HG03565 (cell line): ENCODE measurements at regions not wholly inside any gene's neighbourhood (a gene's known extent, or its start where the extent isn't known, plus 50 kb on each side); places are given as distances from the start of the nearest gene placed in this dataset.
"Not testable (repeated sequence)": the region's sequence is repeated elsewhere in the genome, so short reads cannot be mapped to it uniquely, and the experiment has no call there.

Experiments used
- ATAC-seq: cut with Tn5 transposase; IDR thresholded peaks from one replicate; pipeline ENCODE4 v1.9.1; 2021; ENCODE audit warnings: mild to moderate bottlenecking, moderate library complexity; ENCODE audit not compliant: unreplicated experiment

- ATAC-seq, result no peak
Measured at GRCh38 chr6:160804639-160805038, 102.6 kb downstream of the PLG start.

GRCh38 chr6:160808263-160808662 is 106.2 kb downstream of the PLG start:
- ATAC-seq, result no peak

GRCh38 chr6:160810238-160810637 is 108.2 kb downstream of the PLG start:
- no peak for ATAC-seq

- ATAC-seq, result no peak
Measured at GRCh38 chr6:160812097-160812496, 110.1 kb downstream of the PLG start.

- no peak for ATAC-seq
Measured at GRCh38 chr6:160818934-160819333, 116.9 kb downstream of the PLG start.

- not testable (repeated sequence) for ATAC-seq
Measured at GRCh38 chr6:160820661-160821060, 118.6 kb downstream of the PLG start.

GRCh38 chr6:160831739-160832138 is 129.7 kb downstream of the PLG start:
- ATAC-seq, result no peak

- ATAC-seq, result no peak
Measured at GRCh38 chr6:160832422-160832821, 130.4 kb downstream of the PLG start.

GRCh38 chr6:160837146-160837545 is 135.1 kb downstream of the PLG start:
- no peak for ATAC-seq

GRCh38 chr6:160851031-160851430 is 140.5 kb upstream of the MAP3K4 start:
- no peak for ATAC-seq

- ATAC-seq, result no peak
Measured at GRCh38 chr6:160853946-160854345, 137.6 kb upstream of the MAP3K4 start.

- no peak for ATAC-seq
Measured at GRCh38 chr6:160858886-160859285, 132.7 kb upstream of the MAP3K4 start.

GRCh38 chr6:160859822-160860221 is 131.7 kb upstream of the MAP3K4 start:
- ATAC-seq, result no peak

- no peak for ATAC-seq
Measured at GRCh38 chr6:160861824-160862223, 129.7 kb upstream of the MAP3K4 start.

GRCh38 chr6:160863782-160864181 is 127.8 kb upstream of the MAP3K4 start:
- no peak for ATAC-seq

GRCh38 chr6:160871320-160871719 is 120.2 kb upstream of the MAP3K4 start:
- ATAC-seq, result peak; percentile 86

GRCh38 chr6:160881148-160881808 is 110.3 kb upstream of the MAP3K4 start:
- no peak for ATAC-seq

- ATAC-seq, result no peak
Measured at GRCh38 chr6:160882006-160882405, 109.6 kb upstream of the MAP3K4 start.

- ATAC-seq, result no peak
Measured at GRCh38 chr6:160882791-160883279, 108.7 kb upstream of the MAP3K4 start.

GRCh38 chr6:160883560-160883959 is 108.0 kb upstream of the MAP3K4 start:
- ATAC-seq, result no peak

GRCh38 chr6:160883999-160884398 is 107.6 kb upstream of the MAP3K4 start:
- no peak for ATAC-seq

- not testable (repeated sequence) for ATAC-seq
Measured at GRCh38 chr6:160889148-160889547, 102.4 kb upstream of the MAP3K4 start.

GRCh38 chr6:160891690-160892089 is 99.9 kb upstream of the MAP3K4 start:
- ATAC-seq, result no peak
